ENCODE measurements at regions not wholly inside any gene's neighbourhood (a gene's known extent, or its start where the extent isn't known, plus 50 kb on each side); places are given as distances from the start of the nearest gene placed in this dataset.

DNA sequence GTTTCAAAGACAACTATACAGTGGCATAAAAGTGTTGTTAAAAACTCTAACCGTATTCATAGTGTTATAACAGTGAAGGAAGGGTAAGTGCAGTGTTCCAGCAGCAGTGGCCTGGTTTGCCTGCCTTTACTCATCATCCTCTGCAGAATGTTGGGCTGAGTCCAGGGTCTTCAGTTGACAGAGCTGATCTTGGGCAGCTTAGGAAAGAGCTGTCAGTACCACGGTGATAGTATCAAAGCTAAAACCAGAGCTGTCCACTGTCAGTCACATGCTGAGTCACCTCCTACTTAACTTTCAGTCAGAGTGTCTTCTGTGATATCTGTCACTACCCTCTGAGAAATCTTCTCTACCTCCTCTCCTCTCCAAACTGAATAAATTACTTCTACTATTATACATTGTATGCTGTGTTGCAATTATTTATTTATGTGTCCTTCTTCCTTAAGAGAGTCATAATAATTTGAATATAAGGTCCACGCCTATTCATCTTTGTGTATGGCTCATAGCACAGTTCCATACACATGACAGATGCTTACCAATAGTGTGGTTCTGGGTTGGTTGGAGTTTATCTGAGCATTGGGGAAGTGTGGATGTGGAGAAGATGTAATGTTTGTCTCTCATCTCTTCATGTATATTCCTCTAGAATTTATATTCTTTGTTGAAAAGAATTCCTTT, 242.1 kb downstream of the ZIC1 start:
- TF ChIP-seq EZH2phosphoT487 (conservative IDR thresholded peaks at IDR 0.05; ENCODE audit: low read length) = no peak
- TF ChIP-seq, protein P1, sequence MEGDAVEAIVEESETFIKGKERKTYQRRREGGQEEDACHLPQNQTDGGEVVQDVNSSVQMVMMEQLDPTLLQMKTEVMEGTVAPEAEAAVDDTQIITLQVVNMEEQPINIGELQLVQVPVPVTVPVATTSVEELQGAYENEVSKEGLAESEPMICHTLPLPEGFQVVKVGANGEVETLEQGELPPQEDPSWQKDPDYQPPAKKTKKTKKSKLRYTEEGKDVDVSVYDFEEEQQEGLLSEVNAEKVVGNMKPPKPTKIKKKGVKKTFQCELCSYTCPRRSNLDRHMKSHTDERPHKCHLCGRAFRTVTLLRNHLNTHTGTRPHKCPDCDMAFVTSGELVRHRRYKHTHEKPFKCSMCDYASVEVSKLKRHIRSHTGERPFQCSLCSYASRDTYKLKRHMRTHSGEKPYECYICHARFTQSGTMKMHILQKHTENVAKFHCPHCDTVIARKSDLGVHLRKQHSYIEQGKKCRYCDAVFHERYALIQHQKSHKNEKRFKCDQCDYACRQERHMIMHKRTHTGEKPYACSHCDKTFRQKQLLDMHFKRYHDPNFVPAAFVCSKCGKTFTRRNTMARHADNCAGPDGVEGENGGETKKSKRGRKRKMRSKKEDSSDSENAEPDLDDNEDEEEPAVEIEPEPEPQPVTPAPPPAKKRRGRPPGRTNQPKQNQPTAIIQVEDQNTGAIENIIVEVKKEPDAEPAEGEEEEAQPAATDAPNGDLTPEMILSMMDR (IDR thresholded peaks at IDR 0.05; ENCODE audit: insufficient read depth, low read length, poor library complexity, severe bottlenecking) = no peak
